Gastrocnemius medialis (tissue), 4 donors: ENCODE measurements at regions not wholly inside any gene's neighbourhood (a gene's known extent, or its start where the extent isn't known, plus 50 kb on each side); places are given as distances from the start of the nearest gene placed in this dataset.

Experiments used
- CTCF ChIP-seq, 5 experiments: fragments of 450-650 bp in 3 of 5; fragments of 200-600 bp in 2 of 5; sonication (generic) in 2 of 5; IDR thresholded peaks in 4 of 5; conservative IDR thresholded peaks in 1 of 5; 1 replicate in 4 of 5; 2 replicates in 1 of 5; pipeline ENCODE4 v1.5.1; 2016 to 2019; ENCODE audit warnings: antibody characterized with exemption in 5 of 5, mild to moderate bottlenecking in 3 of 5, moderate library complexity in 3 of 5
- POLR2A ChIP-seq, 2 donors: fragments of 450-650 bp; IDR thresholded peaks; one replicate each; pipeline ENCODE4 v1.6.1; 2017; ENCODE audit warnings: antibody characterized with exemption in 2 of 2, mild to moderate bottlenecking in 2 of 2, moderate library complexity in 2 of 2

DNA sequence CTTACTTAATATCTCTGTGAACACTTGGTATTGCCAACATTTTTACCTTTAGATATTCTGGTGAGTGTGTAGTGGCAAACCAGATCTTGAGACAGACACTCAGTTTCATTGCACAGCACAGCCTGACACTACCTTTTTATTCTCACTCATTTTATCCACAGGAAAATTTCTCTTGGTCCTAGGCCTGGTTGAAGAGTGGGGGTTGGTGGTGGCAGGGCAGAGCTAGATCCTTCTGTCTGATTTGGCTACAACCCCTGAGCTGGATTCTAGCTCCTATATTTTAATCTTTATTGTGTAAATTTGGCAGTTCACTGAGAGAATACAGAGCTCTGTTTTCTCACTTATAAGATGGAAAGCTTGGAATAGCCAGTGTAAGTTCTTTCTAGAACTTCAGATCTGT, 396.9 kb downstream of the LRIG3 start:
- TF ChIP-seq CTCF (IDR thresholded peaks at IDR 0.05 in 4 of 5, conservative IDR thresholded peaks at IDR 0.05 in 1 of 5) (no peak), POLR2A (IDR thresholded peaks at IDR 0.05) (no peak)
